ENCODE measurements at regions not wholly inside any gene's neighbourhood (a gene's known extent, or its start where the extent isn't known, plus 50 kb on each side); places are given as distances from the start of the nearest gene placed in this dataset.

DNA sequence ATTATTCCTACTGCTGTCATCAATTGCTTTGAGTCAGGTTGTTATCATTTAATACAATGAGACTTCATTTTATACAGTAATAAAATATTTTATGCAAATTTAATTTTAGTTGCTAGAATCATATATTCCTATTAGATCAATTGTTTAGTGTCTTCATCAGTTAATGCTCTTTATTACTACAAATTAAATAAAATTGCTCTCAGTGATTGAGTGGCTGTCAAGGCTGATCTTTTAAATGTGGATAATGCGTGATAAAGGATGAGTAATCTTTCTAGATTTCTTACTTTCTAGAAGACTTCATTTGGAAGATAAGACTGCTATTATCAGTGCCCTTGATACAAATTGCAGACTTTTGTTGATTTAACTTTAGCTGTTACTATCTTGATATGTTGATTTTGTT is 59.6 kb upstream of the CDH2 start:
- no peak for ATAC-seq

More for the DNA sequence above, 59.6 kb upstream of the CDH2 start:
- no peak for TF ChIP-seq ZFP30 (CRISPR knock-in tag; IDR thresholded peaks at IDR 0.05)
- TF ChIP-seq ISL1 (CRISPR knock-in tag; IDR thresholded peaks at IDR 0.05): peak; percentile 92
- TF ChIP-seq ZFP3 (CRISPR knock-in tag; IDR thresholded peaks at IDR 0.05): 0 out of 2 replicates have a peak, but pooled peaks have one; percentile 59

All from SK-N-SH treated with all-trans-retinoic acid at 6 μM for 48 hours (cell line).